ENCODE measurements at regions not wholly inside any gene's neighbourhood (a gene's known extent, or its start where the extent isn't known, plus 50 kb on each side); places are given as distances from the start of the nearest gene placed in this dataset.

DNA sequence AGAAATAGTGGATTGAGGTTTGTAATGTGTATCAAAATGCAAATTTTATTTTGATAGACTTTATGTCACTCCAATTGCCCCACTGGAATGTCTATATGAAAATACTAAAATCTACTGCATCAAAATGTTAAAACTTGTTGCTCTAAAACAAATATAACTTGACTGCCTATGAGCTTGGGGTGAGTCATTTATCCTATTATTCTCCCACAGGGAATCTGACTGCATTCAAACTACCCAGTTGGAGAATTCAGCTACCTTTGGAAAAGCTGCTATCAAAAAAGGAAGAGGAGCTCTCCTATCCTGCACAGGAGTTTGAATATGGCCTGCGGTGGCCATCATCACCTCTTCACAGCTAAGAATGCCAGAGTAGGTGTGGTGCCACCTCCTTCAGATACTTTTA is 173.1 kb downstream of the KLHL28 start (continued):
- TF ChIP-seq CREB1 (IDR thresholded peaks at IDR 0.05) (no peak), CREB1 (CRISPR knock-in tag; IDR thresholded peaks at IDR 0.05) (no peak), NCOA1 (IDR thresholded peaks at IDR 0.05; ENCODE audit: low read depth) (no peak), ZNF644 (tag; IDR thresholded peaks at IDR 0.05; ENCODE audit: low read depth) (no peak), SRF (CRISPR knock-in tag; IDR thresholded peaks at IDR 0.05) (no peak)
- TF ChIP-seq, protein P1, sequence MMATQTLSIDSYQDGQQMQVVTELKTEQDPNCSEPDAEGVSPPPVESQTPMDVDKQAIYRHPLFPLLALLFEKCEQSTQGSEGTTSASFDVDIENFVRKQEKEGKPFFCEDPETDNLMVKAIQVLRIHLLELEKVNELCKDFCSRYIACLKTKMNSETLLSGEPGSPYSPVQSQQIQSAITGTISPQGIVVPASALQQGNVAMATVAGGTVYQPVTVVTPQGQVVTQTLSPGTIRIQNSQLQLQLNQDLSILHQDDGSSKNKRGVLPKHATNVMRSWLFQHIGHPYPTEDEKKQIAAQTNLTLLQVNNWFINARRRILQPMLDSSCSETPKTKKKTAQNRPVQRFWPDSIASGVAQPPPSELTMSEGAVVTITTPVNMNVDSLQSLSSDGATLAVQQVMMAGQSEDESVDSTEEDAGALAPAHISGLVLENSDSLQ (IDR thresholded peaks at IDR 0.05): no peak

DNA sequence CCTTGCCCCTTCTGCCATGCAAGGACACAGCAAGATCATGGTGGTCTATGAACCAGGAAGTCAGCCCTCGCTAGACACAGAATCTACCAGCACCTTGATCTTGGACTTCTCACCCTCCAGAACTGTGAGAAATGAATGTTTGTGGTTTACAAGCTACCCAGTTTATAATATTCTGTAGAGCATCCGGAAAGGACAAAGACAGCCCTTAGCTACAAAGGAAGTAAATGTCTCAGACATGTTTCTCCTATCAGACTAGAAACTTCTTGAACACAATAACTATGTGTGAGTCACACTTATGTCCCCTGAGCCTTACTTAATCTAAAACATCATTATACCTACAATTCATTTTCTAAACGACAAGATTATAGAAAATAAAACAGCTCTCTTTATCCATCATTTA is 176.7 kb downstream of the KLHL28 start:
- no peak for ATAC-seq
- FAIRE-seq: no peak
- Histone ChIP-seq H3K9me1 (ENCODE audit: control insufficient read depth, insufficient read depth, low read length) (no peaks in the 10 kb centered on the region), H3K9ac (ENCODE audit: insufficient read depth in 1 of 2, low read depth in 2 of 2, low read length in 2 of 2) (no peak overlapping the region), H2AFZ (ENCODE audit: low read depth, low read length) (no peak overlapping the region), H4K20me1 (replicated peaks; ENCODE audit: control insufficient read depth, insufficient read depth, low read length) (no peaks in the 10 kb centered on the region), H3K4me3 (no peak overlapping the region), H3K4me1 (replicated peaks in 1 of 2; ENCODE audit: control insufficient read depth in 2 of 2, insufficient read depth in 2 of 2, low read length in 2 of 2) (no peaks in the 10 kb centered on the region), H3K27me3 (ENCODE audit: control insufficient read depth in 2 of 2, insufficient read depth in 2 of 2, low read length in 2 of 2) (no peaks in the 10 kb centered on the region), H3K4me2 (ENCODE audit: insufficient read depth, low read length) (no peak overlapping the region), H3K79me2 (ENCODE audit: control insufficient read depth, insufficient read depth, low read length) (no peaks in the 10 kb centered on the region), H3K9me3 (replicated peaks; ENCODE audit: control insufficient read depth, insufficient read depth, low read depth, low read length) (no peaks in the 10 kb centered on the region), H3K27ac (ENCODE audit: extremely low read depth, low read depth, low read length) (no peak overlapping the region), H3K36me3 (ENCODE audit: control insufficient read depth, insufficient read depth, low read length) (no peaks in the 10 kb centered on the region)
- 2% methylated on average over 3 of the region's 3 CpGs for WGBS (ENCODE audit: insufficient coverage, low coverage, missing lambda C conversion rate)
- no TSS peak for BruUV-seq (replicated peaks)
- DNase-seq (ENCODE audit: extremely low read depth in 1 of 4, low spot score in 3 of 4): no peak
- TF ChIP-seq ZNF41 (CRISPR knock-in tag; conservative IDR thresholded peaks at IDR 0.05): no peak
- TF ChIP-seq MTA1 (IDR thresholded peaks at IDR 0.05; ENCODE audit: borderline replicate concordance): no peak
- no peak for TF ChIP-seq CREM (IDR thresholded peaks at IDR 0.05; ENCODE audit: low read depth)
- TF ChIP-seq, protein P2, sequence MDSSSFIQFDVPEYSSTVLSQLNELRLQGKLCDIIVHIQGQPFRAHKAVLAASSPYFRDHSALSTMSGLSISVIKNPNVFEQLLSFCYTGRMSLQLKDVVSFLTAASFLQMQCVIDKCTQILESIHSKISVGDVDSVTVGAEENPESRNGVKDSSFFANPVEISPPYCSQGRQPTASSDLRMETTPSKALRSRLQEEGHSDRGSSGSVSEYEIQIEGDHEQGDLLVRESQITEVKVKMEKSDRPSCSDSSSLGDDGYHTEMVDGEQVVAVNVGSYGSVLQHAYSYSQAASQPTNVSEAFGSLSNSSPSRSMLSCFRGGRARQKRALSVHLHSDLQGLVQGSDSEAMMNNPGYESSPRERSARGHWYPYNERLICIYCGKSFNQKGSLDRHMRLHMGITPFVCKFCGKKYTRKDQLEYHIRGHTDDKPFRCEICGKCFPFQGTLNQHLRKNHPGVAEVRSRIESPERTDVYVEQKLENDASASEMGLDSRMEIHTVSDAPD (CRISPR knock-in tag; IDR thresholded peaks at IDR 0.05): no peak
- TF ChIP-seq HDAC6 (IDR thresholded peaks at IDR 0.05; ENCODE audit: low read depth, low read length): no peak
- TF ChIP-seq SRF (CRISPR knock-in tag; IDR thresholded peaks at IDR 0.05): no peak
- no peak for TF ChIP-seq SMARCA5 (IDR thresholded peaks at IDR 0.05)
- no peak for TF ChIP-seq MCM2 (IDR thresholded peaks at IDR 0.05; ENCODE audit: low read depth)
- no peak for TF ChIP-seq ARID2 (IDR thresholded peaks at IDR 0.05)
- TF ChIP-seq RFX5 (IDR thresholded peaks at IDR 0.05; ENCODE audit: low read depth, low read length): no peak
- no peak for TF ChIP-seq DDX20 (tag; IDR thresholded peaks at IDR 0.05; ENCODE audit: low read depth)
- TF ChIP-seq PURB (CRISPR knock-in tag; IDR thresholded peaks at IDR 0.05; ENCODE audit: low read depth): no peak
- ChIA-PET CTCF (ENCODE audit: low intra/inter-chr PET ratio) (no interaction called here), POLR2A (no interaction called here)
- in situ Hi-C loops (cut with MboI) (no loop called here), intact Hi-C loops (cut with micrococcal nuclease) (no loop called here)

Data from K562 (cell line).